Fibroblast of the aortic adventitia (primary cell): ENCODE measurements at regions not wholly inside any gene's neighbourhood (a gene's known extent, or its start where the extent isn't known, plus 50 kb on each side); places are given as distances from the start of the nearest gene placed in this dataset.

ENCODE experiments used
- DNase-seq: peaks from one replicate; pipeline ENCODE4 v3.0.0-alpha.2; 2010; ENCODE audit warnings: low read depth
- H3K4me3 ChIP-seq: 2 replicates; pipeline ENCODE4 v1.5.1; 2011; ENCODE audit warnings: low read depth, mild to moderate bottlenecking, control low read depth, low read length, moderate library complexity
- CTCF ChIP-seq: IDR thresholded peaks from 2 replicates; pipeline ENCODE4 v1.5.1; 2011; ENCODE audit warnings: mild to moderate bottlenecking, low read length, control low read depth, inconsistent platforms; ENCODE audit not compliant: insufficient read depth

- no peak overlapping the region for H3K4me3 ChIP-seq
- no peak for DNase-seq
- TF ChIP-seq CTCF, result no peak
Observed at GRCh38 chr13:95352486-95352885, 51.2 kb upstream of the ABCC4 start.

- no peak for TF ChIP-seq CTCF
- DNase-seq, result no peak
- no peak overlapping the region for H3K4me3 ChIP-seq
Observed at GRCh38 chr13:95354156-95354555, 52.9 kb upstream of the ABCC4 start.

DNA sequence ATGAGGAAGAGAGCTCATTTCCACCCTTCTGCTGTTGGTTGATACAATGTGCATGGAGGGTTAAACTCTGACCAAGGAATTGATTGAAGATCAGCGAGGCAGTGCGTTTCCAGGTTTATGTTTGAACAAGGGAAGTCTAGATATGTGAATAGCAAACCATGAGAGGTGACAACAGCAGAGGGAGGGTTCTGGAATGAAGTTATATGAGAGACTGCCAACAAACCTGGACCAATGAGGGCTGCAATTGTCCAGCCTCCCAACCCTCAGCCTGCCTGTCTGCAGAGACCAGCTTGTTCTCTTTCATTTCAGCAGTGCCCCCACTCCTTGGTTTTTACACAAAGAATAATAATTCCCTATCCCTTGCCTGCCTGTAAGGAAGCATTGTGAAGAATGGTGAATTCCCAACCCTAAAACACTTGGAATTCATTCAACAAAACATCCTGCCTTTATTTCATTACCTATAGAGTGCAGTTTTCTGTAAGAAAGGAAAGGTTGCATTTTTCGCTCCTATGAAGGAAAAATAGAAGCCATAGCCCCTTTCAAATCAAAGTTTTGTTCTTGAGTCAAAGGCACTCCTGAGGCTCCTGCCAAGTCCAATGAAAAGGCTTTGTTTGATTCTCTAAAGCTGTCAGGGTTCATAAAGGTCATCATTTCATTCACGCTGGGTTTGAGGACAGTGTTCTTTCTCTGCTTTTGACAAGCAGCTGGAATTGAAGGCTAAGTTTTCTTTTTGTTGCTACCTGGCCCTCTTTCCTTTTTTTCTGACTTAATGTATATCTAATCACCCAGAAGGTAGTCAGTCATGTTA is 53.6 kb upstream of the ABCC4 start:
- TF ChIP-seq CTCF, result no peak
- H3K4me3 ChIP-seq, result no peak overlapping the region
- DNase-seq, result no peak

DNA sequence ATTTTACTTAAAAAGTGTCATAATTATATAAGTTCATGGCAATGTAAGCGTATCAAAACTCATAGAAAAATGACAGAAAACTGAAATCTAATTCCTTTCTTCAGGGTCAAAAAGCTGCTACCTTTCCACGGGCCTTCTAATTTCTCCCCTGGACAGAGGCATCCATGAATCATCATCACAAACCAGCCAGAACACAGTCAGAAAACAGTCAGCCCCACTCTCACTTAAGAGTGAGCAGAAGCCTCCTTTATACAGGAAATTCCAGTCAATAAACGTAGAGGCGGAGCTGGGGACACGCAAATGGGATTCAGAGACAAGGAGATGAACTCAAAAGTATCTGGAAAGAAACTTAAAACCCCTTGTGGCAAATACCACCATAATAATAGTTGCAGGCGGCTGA is 54.2 kb upstream of the ABCC4 start:
- H3K4me3 ChIP-seq, result no peak overlapping the region
- peak; percentile 12 for DNase-seq
- no peak for TF ChIP-seq CTCF

- DNase-seq, result no peak
- no peak for TF ChIP-seq CTCF
- H3K4me3 ChIP-seq, result no peak overlapping the region
Observed at GRCh38 chr13:95356916-95357315, 55.7 kb upstream of the ABCC4 start.

GRCh38 chr13:95357875-95358274 is 56.6 kb upstream of the ABCC4 start:
- no peak overlapping the region for H3K4me3 ChIP-seq
- DNase-seq, result no peak
- TF ChIP-seq CTCF, result no peak

- no peak for DNase-seq
- no peak for TF ChIP-seq CTCF
Observed at GRCh38 chr13:95360052-95360451, 58.8 kb upstream of the ABCC4 start.

More at GRCh38 chr13:95360052-95360451, 58.8 kb upstream of the ABCC4 start:
- H3K4me3 ChIP-seq, result no peak overlapping the region
